Panc1 (cell line): ENCODE measurements at regions not wholly inside any gene's neighbourhood (a gene's known extent, or its start where the extent isn't known, plus 50 kb on each side); places are given as distances from the start of the nearest gene placed in this dataset.

Source experiments
- ATAC-seq: fragments of 200-7000 bp; cut with Tn5 transposase; 2 replicates; pipeline ENCODE4 v1.9.1; 2020; ENCODE audit warnings: mild to moderate bottlenecking, moderate library complexity
- BruUV-seq: library from RNA; stranded (reverse); fragments of 400-500 nt; replicated peaks from 2 replicates; lab custom pipeline; 2021; lab: Mats Ljungman, UMichigan
- CTCF ChIA-PET: fragments of 300-600 bp; sonication (Branson Sonifier 250); formaldehyde crosslinking; loops from one replicate; lab custom pipeline; 2022; ENCODE audit warnings: antibody characterized with exemption; lab: Charles Lee
- POLR2A ChIA-PET: fragments of 300-600 bp; sonication (Branson Sonifier 250); formaldehyde crosslinking; loops from one replicate; lab custom pipeline; 2022; ENCODE audit warnings: antibody characterized with exemption; lab: Charles Lee
- DNase-seq: peaks from one replicate; pipeline ENCODE4 v3.0.0-alpha.2; 2010; ENCODE audit warnings: low read depth, low spot score
- H3K27ac ChIP-seq: 2 replicates; pipeline ENCODE4 v1.5.1; 2011; ENCODE audit warnings: mild to moderate bottlenecking, low read length, inconsistent platforms
- H3K27me3 ChIP-seq: fragments of 200-500 bp; sonication (Bioruptor generic); 2 replicates; pipeline ENCODE4 v1.6.0; 2014; ENCODE audit warnings: low read length, inconsistent platforms; ENCODE audit not compliant: control insufficient read depth, insufficient read depth
- H3K36me3 ChIP-seq: fragments of 200-500 bp; sonication (Bioruptor generic); 2 replicates; pipeline ENCODE4 v1.5.1; 2014; ENCODE audit warnings: inconsistent platforms, mild to moderate bottlenecking, low read length, moderate library complexity; ENCODE audit not compliant: control insufficient read depth, insufficient read depth
- H3K4me1 ChIP-seq: 2 replicates; pipeline ENCODE4 v1.5.1; 2011; ENCODE audit warnings: inconsistent platforms, mild to moderate bottlenecking, low read length, moderate library complexity; ENCODE audit not compliant: control insufficient read depth, insufficient read depth
- H3K4me3 ChIP-seq, 2 experiments: 2 replicates each; pipeline ENCODE4 v1.5.1; 2011 to 2012; ENCODE audit warnings: low read depth in 2 of 2, low read length in 2 of 2, mild to moderate bottlenecking in 2 of 2, inconsistent platforms in 1 of 2, moderate library complexity in 1 of 2
- H3K9me3 ChIP-seq: fragments of 200-500 bp; sonication (Bioruptor generic); 2 replicates; pipeline ENCODE4 v1.5.1; 2014; ENCODE audit warnings: low read depth, mild to moderate bottlenecking, inconsistent platforms, low read length, moderate library complexity; ENCODE audit not compliant: control insufficient read depth, insufficient read depth
- CTCF ChIP-seq: fragments of 450-650 bp; IDR thresholded peaks from 2 replicates; pipeline ENCODE4 v1.5.1; 2017; ENCODE audit warnings: mild to moderate bottlenecking
- POLR2AphosphoS5 ChIP-seq: IDR thresholded peaks from 2 replicates; pipeline ENCODE4 v1.6.1; 2012; ENCODE audit warnings: mild to moderate bottlenecking, low read depth, low read length, moderate library complexity
- SIN3A ChIP-seq: IDR thresholded peaks from 2 replicates; pipeline ENCODE4 v1.6.1; 2012; ENCODE audit warnings: low read depth, mild to moderate bottlenecking, low read length, moderate library complexity, borderline replicate concordance; ENCODE audit not compliant: insufficient read depth
- TCF7L2 ChIP-seq: IDR thresholded peaks from 2 replicates; pipeline ENCODE4 v1.6.1; 2011; ENCODE audit warnings: mild to moderate bottlenecking, low read depth, low read length, inconsistent platforms
- in situ Hi-C: cut with HindIII; loops from 2 replicates; pipeline ENCODE4 v1.10.0; 2016; ENCODE audit warnings: low sequenced_read_pairs, low pct_unique_long_range_greater_than_20kb
- intact Hi-C: fragments of 100-400 bp; cut with micrococcal nuclease; formaldehyde crosslinking; loops from one replicate; pipeline ENCODE4 v1.10.0; 2022; ENCODE audit not compliant: unreplicated experiment
- TF ChIP-seq, protein P1 (sequence below), 2 experiments: IDR thresholded peaks; 2 replicates each; pipeline ENCODE4 v1.6.1; 2011 to 2012; ENCODE audit warnings: low read depth in 2 of 2, control low read depth in 1 of 2, low read length in 1 of 2, mild to moderate bottlenecking in 1 of 2, moderate library complexity in 1 of 2; ENCODE audit not compliant: insufficient read depth in 1 of 2

DNA sequence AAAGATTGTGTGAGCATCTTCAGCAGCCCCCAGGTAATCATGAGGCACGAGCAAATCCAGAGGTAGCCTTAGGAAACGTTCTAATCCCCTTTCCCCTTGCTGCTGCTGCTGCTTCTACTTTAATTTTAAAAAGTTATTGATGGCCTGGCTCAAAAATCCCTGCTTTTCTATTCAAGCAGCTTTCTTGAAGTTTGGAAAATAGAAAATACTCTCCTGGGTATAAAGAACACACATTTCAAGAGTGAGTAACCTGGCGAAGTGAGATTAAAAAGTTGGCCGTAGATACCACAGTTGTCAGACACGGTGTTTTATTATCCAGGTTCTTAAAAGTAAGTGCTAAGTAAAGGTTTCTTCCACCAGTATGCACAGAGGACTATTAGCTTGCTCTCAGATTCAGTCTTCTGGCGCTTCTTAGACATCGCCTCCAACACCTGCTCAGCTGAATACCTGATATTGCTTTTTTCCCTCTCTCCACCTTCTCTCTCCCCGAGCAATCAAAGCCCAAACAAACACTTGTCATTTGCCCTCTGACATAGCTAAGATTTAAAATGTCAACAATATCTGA lies 150.7 kb downstream of the EDN3 start:
- intact Hi-C loops (no loop called here), in situ Hi-C loops (no loop called here)
- TF ChIP-seq CTCF: no peak
- TF ChIP-seq, protein P1, sequence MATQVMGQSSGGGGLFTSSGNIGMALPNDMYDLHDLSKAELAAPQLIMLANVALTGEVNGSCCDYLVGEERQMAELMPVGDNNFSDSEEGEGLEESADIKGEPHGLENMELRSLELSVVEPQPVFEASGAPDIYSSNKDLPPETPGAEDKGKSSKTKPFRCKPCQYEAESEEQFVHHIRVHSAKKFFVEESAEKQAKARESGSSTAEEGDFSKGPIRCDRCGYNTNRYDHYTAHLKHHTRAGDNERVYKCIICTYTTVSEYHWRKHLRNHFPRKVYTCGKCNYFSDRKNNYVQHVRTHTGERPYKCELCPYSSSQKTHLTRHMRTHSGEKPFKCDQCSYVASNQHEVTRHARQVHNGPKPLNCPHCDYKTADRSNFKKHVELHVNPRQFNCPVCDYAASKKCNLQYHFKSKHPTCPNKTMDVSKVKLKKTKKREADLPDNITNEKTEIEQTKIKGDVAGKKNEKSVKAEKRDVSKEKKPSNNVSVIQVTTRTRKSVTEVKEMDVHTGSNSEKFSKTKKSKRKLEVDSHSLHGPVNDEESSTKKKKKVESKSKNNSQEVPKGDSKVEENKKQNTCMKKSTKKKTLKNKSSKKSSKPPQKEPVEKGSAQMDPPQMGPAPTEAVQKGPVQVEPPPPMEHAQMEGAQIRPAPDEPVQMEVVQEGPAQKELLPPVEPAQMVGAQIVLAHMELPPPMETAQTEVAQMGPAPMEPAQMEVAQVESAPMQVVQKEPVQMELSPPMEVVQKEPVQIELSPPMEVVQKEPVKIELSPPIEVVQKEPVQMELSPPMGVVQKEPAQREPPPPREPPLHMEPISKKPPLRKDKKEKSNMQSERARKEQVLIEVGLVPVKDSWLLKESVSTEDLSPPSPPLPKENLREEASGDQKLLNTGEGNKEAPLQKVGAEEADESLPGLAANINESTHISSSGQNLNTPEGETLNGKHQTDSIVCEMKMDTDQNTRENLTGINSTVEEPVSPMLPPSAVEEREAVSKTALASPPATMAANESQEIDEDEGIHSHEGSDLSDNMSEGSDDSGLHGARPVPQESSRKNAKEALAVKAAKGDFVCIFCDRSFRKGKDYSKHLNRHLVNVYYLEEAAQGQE (IDR thresholded peaks at IDR 0.05; ENCODE audit: insufficient read depth in 1 of 2, low read depth in 2 of 2, low read length in 1 of 2): no peak
- TF ChIP-seq POLR2AphosphoS5: no peak
- no TSS peak for BruUV-seq
- ChIA-PET CTCF (no interaction called here), POLR2A (no interaction called here)
- H3K27ac ChIP-seq: no peak overlapping the region
- H3K27me3 ChIP-seq: peaks cover 13% of the 10 kb centered on the region; the same call in 1 of the 2 replicates
- no peaks in the 10 kb centered on the region for H3K4me1 ChIP-seq
- no peaks in the 10 kb centered on the region for H3K36me3 ChIP-seq
- DNase-seq (no peak), ATAC-seq (no peak)
- H3K9me3 ChIP-seq: no peaks in the 10 kb centered on the region
- H3K4me3 ChIP-seq: no peak overlapping the region

DNA sequence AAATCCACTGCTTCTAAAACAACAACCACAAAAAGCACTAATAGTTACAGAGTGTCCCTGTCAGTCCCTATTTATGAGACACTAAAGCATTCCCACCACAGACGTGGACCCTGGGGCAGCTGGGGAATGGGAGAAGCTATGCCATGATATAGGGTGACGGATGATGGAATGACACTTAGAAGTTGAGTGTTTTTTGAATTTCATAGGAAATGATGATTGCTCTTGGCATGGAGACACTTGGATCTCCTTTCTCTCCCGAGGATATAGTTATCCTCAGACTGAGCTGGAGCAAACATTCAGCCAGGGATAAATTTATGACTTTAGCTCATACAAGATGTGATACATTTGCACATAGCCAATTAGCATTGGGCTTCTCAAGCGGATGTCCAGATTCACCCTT lies 151.2 kb downstream of the EDN3 start:
- Histone ChIP-seq H3K27ac (no peak overlapping the region), H3K9me3 (no peaks in the 10 kb centered on the region), H3K4me3 (no peak overlapping the region), H3K27me3 (peaks cover 10% of the 10 kb centered on the region; the same call in 1 of the 2 replicates), H3K36me3 (no peaks in the 10 kb centered on the region), H3K4me1 (no peaks in the 10 kb centered on the region)
- no peak for DNase-seq
- no TSS peak for BruUV-seq
- CTCF ChIA-PET: no interaction called here
- in situ Hi-C loops: no loop called here
- intact Hi-C loops: no loop called here
- POLR2A ChIA-PET: no interaction called here
- TF ChIP-seq POLR2AphosphoS5: no peak
- no peak for TF ChIP-seq CTCF
- TF ChIP-seq SIN3A: no peak
- TF ChIP-seq, protein P1 (IDR thresholded peaks at IDR 0.05; ENCODE audit: insufficient read depth in 1 of 2, low read depth in 2 of 2, low read length in 1 of 2): no peak
- no peak for TF ChIP-seq TCF7L2
- ATAC-seq: no peak
